ENCODE measurements at regions not wholly inside any gene's neighbourhood (a gene's known extent, or its start where the extent isn't known, plus 50 kb on each side); places are given as distances from the start of the nearest gene placed in this dataset.

- no peak for TF ChIP-seq SRF (IDR thresholded peaks at IDR 0.05; ENCODE audit: low read depth in 2 of 2, low read length in 2 of 2)
- TF ChIP-seq, protein P1, sequence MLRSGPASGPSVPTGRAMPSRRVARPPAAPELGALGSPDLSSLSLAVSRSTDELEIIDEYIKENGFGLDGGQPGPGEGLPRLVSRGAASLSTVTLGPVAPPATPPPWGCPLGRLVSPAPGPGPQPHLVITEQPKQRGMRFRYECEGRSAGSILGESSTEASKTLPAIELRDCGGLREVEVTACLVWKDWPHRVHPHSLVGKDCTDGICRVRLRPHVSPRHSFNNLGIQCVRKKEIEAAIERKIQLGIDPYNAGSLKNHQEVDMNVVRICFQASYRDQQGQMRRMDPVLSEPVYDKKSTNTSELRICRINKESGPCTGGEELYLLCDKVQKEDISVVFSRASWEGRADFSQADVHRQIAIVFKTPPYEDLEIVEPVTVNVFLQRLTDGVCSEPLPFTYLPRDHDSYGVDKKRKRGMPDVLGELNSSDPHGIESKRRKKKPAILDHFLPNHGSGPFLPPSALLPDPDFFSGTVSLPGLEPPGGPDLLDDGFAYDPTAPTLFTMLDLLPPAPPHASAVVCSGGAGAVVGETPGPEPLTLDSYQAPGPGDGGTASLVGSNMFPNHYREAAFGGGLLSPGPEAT (IDR thresholded peaks at IDR 0.05; ENCODE audit: low read depth), result no peak
- TF ChIP-seq SP1 (IDR thresholded peaks at IDR 0.05; ENCODE audit: low read depth, low read length), result no peak
- no peak for TF ChIP-seq MTA2 (IDR thresholded peaks at IDR 0.05; ENCODE audit: low read depth)
- TF ChIP-seq, protein P2, sequence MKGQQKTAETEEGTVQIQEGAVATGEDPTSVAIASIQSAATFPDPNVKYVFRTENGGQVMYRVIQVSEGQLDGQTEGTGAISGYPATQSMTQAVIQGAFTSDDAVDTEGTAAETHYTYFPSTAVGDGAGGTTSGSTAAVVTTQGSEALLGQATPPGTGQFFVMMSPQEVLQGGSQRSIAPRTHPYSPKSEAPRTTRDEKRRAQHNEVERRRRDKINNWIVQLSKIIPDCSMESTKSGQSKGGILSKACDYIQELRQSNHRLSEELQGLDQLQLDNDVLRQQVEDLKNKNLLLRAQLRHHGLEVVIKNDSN (IDR thresholded peaks at IDR 0.05; ENCODE audit: borderline replicate concordance, extremely low read length, insufficient read depth, low read depth, low read length), result no peak
Measured at GRCh38 chr2:5370158-5370557, 322.0 kb upstream of the SOX11 start (continued).

- in situ Hi-C loops (cut with MboI) (loop anchor here (25.0 kb wide), 1 partner anchor 1410 kb away; no protein-coding TSS in a partner anchor), intact Hi-C loops (cut with micrococcal nuclease; ENCODE audit: unreplicated experiment) (no loop called here)
- ATAC-seq (no peak), DNase-seq (ENCODE audit: low read depth, low spot score) (no peak), FAIRE-seq (no peak)
- Histone ChIP-seq H3K4me2 (ENCODE audit: control insufficient read depth, insufficient read depth) (no peak overlapping the region), H3K9ac (ENCODE audit: control insufficient read depth, insufficient read depth, low read length) (no peak overlapping the region), H3K9me3 (replicated peaks; ENCODE audit: control insufficient read depth, insufficient read depth, low read length) (no peaks in the 10 kb centered on the region), H3K4me3 (no peak overlapping the region), H3K79me2 (ENCODE audit: control insufficient read depth, insufficient read depth, low read length) (no peaks in the 10 kb centered on the region), H4K20me1 (ENCODE audit: control insufficient read depth, insufficient read depth) (no peaks in the 10 kb centered on the region), H3K36me3 (ENCODE audit: control insufficient read depth in 2 of 2, insufficient read depth in 2 of 2, low read length in 1 of 2) (no peaks in the 10 kb centered on the region), H2AFZ (ENCODE audit: control insufficient read depth, low read depth, low read length) (no peak overlapping the region), H3K27me3 (replicated peaks in 1 of 2; ENCODE audit: control insufficient read depth in 2 of 2, insufficient read depth in 2 of 2, low read length in 1 of 2) (no peaks in the 10 kb centered on the region), H3K27ac (ENCODE audit: control insufficient read depth, insufficient read depth) (no peak overlapping the region), H3K4me1 (ENCODE audit: control insufficient read depth, insufficient read depth, low read length) (no peaks in the 10 kb centered on the region)
- SMC1A ChIA-PET (ENCODE audit: uncharacterized antibody, unreplicated experiment), result no interaction called here
- RAD21 ChIA-PET (ENCODE audit: unreplicated experiment), result no interaction called here
- 24% methylated on average over 6 of the region's 6 CpGs for WGBS (ENCODE audit: insufficient coverage, insufficient replicate concordance, low lambda C conversion rate, missing lambda C conversion rate)
- POLR2A ChIA-PET, result no interaction called here
- CTCF ChIA-PET, result no interaction called here
- no TSS peak for BruUV-seq (replicated peaks)
- TF ChIP-seq TARDBP (IDR thresholded peaks at IDR 0.05; ENCODE audit: borderline replicate concordance) (no peak), ZNF24 (IDR thresholded peaks at IDR 0.05) (no peak), KLF5 (IDR thresholded peaks at IDR 0.05; ENCODE audit: partially characterized antibody) (no peak), MEF2A (IDR thresholded peaks at IDR 0.05; ENCODE audit: insufficient read depth, low read depth, low read length) (no peak), CHD2 (IDR thresholded peaks at IDR 0.05; ENCODE audit: borderline replicate concordance, low read depth, low read length) (no peak), RAD21 (IDR thresholded peaks at IDR 0.05; ENCODE audit: insufficient read depth, low read depth, low read length) (no peak), USF2 (IDR thresholded peaks at IDR 0.05; ENCODE audit: borderline replicate concordance, low read depth, low read length) (no peak), IRF4 (IDR thresholded peaks at IDR 0.05; ENCODE audit: low read depth, low read length) (no peak), SRF (IDR thresholded peaks at IDR 0.05; ENCODE audit: low read depth in 2 of 2, low read length in 2 of 2) (no peak), STAT3 (IDR thresholded peaks at IDR 0.05; ENCODE audit: low read depth, low read length) (no peak)
- TF ChIP-seq, protein P3, sequence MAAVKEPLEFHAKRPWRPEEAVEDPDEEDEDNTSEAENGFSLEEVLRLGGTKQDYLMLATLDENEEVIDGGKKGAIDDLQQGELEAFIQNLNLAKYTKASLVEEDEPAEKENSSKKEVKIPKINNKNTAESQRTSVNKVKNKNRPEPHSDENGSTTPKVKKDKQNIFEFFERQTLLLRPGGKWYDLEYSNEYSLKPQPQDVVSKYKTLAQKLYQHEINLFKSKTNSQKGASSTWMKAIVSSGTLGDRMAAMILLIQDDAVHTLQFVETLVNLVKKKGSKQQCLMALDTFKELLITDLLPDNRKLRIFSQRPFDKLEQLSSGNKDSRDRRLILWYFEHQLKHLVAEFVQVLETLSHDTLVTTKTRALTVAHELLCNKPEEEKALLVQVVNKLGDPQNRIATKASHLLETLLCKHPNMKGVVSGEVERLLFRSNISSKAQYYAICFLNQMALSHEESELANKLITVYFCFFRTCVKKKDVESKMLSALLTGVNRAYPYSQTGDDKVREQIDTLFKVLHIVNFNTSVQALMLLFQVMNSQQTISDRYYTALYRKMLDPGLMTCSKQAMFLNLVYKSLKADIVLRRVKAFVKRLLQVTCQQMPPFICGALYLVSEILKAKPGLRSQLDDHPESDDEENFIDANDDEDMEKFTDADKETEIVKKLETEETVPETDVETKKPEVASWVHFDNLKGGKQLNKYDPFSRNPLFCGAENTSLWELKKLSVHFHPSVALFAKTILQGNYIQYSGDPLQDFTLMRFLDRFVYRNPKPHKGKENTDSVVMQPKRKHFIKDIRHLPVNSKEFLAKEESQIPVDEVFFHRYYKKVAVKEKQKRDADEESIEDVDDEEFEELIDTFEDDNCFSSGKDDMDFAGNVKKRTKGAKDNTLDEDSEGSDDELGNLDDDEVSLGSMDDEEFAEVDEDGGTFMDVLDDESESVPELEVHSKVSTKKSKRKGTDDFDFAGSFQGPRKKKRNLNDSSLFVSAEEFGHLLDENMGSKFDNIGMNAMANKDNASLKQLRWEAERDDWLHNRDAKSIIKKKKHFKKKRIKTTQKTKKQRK (IDR thresholded peaks at IDR 0.05; ENCODE audit: low read depth, low read length), result no peak
- TF ChIP-seq, protein P4, sequence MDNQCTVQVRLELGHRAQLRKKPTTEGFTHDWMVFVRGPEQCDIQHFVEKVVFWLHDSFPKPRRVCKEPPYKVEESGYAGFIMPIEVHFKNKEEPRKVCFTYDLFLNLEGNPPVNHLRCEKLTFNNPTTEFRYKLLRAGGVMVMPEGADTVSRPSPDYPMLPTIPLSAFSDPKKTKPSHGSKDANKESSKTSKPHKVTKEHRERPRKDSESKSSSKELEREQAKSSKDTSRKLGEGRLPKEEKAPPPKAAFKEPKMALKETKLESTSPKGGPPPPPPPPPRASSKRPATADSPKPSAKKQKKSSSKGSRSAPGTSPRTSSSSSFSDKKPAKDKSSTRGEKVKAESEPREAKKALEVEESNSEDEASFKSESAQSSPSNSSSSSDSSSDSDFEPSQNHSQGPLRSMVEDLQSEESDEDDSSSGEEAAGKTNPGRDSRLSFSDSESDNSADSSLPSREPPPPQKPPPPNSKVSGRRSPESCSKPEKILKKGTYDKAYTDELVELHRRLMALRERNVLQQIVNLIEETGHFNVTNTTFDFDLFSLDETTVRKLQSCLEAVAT (IDR thresholded peaks at IDR 0.05), result no peak
Measured at GRCh38 chr2:5372141-5372540, 320.0 kb upstream of the SOX11 start.

All from GM12878 (cell line).